Retinal pigment epithelial cell (primary cell): ENCODE measurements at regions not wholly inside any gene's neighbourhood (a gene's known extent, or its start where the extent isn't known, plus 50 kb on each side); places are given as distances from the start of the nearest gene placed in this dataset.

ENCODE experiments used
- DNase-seq: peaks from one replicate; pipeline ENCODE4 v3.0.0-alpha.2; 2010; ENCODE audit warnings: low read depth
- H3K4me3 ChIP-seq: 2 replicates; pipeline ENCODE4 v1.5.1; 2011; ENCODE audit warnings: mild to moderate bottlenecking, low read length, control low read depth, moderate library complexity
- TF ChIP-seq, protein P1 (sequence below): conservative IDR thresholded peaks from 2 replicates; pipeline ENCODE4 v1.5.1; 2011; ENCODE audit warnings: low read depth, low read length, control low read depth, inconsistent platforms

DNA sequence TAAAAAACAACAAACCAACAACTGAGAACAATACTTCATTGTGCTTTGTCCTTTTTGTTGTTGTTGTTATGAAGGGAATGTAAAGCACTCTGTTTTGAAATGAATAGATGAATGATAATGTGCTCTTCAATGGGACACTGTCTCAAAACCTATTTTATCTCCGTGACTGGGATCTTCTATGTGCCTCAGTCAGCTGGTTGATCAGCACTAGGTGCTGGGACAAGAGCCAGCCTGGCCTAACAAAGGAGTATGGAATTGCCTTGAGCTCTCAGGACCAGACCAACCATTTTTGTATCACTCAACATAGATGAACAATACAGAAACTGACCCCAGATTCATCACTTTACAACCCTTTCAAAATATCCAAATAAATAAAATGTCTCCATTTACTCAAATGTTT is 440.2 kb downstream of the KCNJ2 start:
- DNase-seq: no peak
- TF ChIP-seq, protein P1, sequence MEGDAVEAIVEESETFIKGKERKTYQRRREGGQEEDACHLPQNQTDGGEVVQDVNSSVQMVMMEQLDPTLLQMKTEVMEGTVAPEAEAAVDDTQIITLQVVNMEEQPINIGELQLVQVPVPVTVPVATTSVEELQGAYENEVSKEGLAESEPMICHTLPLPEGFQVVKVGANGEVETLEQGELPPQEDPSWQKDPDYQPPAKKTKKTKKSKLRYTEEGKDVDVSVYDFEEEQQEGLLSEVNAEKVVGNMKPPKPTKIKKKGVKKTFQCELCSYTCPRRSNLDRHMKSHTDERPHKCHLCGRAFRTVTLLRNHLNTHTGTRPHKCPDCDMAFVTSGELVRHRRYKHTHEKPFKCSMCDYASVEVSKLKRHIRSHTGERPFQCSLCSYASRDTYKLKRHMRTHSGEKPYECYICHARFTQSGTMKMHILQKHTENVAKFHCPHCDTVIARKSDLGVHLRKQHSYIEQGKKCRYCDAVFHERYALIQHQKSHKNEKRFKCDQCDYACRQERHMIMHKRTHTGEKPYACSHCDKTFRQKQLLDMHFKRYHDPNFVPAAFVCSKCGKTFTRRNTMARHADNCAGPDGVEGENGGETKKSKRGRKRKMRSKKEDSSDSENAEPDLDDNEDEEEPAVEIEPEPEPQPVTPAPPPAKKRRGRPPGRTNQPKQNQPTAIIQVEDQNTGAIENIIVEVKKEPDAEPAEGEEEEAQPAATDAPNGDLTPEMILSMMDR: no peak
- H3K4me3 ChIP-seq: no peak overlapping the region

DNA sequence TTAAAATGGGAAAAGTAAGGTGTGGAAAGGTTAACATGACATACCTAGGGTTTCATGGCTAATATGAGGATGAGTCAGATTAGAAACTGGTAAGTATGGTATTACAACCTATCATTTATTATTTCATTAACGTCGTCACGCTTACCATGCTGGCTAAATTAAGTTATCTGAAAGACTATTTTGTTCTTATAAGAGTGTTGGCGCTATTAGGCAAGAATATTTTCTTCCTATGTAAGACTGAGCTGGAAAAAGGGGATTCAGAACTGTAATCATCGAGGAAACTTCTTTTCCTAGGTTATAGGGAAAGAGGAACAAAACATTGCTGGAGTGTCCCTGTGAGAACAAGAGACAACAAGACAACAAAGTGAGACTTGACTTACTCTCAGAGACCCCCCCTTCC is 440.8 kb downstream of the KCNJ2 start:
- H3K4me3 ChIP-seq: no peak overlapping the region
- DNase-seq: no peak
- TF ChIP-seq, protein P1: no peak

DNA sequence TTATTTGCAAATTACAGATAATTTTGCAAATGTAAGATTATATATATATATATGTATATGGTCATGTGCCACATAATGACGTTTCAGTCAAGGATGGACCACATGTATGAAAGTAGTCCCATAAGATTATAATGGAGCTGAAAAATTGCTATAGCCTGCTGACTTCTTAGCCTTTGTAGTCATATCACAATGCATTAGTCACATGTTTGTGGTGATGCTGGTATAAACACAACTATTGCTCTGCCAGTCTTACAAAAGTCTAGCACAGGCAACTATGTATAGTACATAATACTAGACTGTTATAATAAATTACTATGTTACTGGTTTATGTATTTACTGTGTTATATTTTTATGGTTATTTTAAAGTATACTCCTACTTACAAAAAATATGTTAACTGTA is 444.3 kb downstream of the KCNJ2 start:
- TF ChIP-seq, protein P1: no peak
- no peak overlapping the region for H3K4me3 ChIP-seq
- no peak for DNase-seq

DNA sequence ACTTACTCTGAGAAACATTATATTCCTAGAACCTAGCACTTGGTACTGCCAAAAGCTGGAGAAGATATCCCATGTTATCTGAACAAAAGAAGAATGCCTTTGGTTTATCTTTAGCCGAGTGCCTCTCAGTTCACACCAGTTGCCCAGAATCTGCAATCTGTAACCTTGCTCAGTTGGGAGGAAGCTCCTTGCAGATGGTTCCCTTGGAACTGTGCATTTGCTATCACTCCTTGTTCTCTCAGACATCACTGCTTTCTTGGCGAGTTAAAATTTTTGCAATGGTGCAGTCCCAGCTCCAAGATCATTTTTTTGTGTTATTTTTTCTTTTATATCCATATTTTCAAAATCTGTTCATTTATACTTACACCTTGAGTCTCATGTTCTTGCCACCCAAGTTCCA is 446.5 kb downstream of the KCNJ2 start:
- DNase-seq: no peak
- no peak overlapping the region for H3K4me3 ChIP-seq
- TF ChIP-seq, protein P1: no peak

DNA sequence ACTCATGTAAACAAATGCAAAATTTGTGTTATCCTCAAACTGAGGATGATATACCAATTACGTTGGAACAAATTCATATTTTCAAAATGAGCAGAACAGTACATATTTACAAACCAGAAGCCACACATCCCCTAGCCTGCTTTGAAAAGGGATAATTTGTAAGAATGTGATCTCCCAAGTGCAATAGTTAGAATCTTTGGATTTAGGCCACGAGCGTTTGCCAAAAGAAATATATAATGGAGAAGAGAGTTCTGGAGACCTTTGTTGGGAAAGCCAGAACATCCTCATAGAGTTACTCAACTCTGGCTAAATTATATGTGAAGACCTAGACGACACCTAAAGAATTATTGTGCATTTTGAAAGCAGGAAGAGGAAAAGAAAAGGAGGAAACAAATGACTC is 449.3 kb downstream of the KCNJ2 start:
- no peak for DNase-seq
- TF ChIP-seq, protein P1: no peak
- H3K4me3 ChIP-seq: no peak overlapping the region

DNA sequence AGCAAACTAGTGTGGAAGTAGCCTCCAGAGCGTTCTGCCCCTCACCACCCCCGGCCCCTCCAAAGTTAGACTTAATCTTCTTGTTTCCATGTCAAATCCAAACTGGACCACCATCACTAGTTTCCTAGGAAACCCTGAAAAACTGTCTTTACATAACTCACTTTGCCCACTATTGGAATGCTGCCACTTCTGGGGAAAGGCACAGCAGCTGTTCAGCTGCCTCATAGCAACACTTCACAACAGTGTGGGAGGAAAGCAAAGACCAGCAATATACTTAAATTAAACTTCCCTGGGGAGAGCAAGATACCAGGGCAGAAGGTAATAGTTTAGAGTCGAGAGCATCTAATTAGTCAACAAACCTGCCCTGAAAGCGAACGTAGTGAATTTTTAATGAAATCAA is 452.2 kb downstream of the KCNJ2 start:
- H3K4me3 ChIP-seq: no peak overlapping the region
- TF ChIP-seq, protein P1: no peak

DNA sequence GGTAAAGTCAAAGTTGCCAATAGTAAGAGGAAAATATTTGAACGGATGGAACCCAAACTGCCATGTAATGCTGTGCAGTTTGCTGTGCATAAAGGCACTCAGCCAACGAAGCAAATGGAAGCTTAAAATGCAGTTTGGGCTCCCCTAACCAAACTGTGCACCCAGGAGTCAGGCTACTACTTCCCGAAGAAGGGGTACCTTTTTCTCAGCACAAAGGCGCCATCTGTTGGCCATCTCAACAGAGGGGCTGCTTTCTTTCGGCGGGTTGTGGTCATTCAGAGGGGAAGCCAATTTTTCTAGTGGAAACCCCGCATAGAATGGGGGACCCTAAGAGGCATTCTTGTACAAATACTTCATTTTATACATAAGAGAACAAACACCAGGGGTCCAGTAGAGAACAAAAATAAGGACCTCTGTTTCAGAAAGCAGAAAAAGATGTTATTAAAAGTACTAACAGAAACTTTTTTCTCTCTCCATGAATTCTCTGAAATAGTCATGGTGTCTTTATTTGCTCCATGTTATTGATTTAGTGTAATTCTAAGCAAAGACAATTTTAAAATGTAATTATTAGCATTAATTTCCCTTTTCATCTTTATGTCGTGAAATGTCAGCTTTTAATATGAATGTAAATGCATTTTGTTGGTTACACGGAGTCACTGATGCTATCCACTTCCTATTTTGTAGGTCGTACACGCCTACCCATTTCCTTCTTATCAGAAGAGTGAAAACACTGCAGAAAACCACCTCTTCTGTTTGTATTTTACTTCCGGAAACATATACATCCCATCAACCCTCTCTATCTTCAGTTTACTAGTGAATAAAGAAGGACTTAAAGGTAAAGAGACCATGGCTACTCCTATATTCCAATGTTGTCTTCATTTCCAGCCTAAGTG is 453.3 kb downstream of the KCNJ2 start:
- no peak for DNase-seq
- TF ChIP-seq, protein P1: peak; percentile 74
- H3K4me3 ChIP-seq: no peak overlapping the region

More for the DNA sequence above, 452.2 kb downstream of the KCNJ2 start:
- peak; percentile 63 for DNase-seq
